ENCODE measurements at regions not wholly inside any gene's neighbourhood (a gene's known extent, or its start where the extent isn't known, plus 50 kb on each side); places are given as distances from the start of the nearest gene placed in this dataset.

DNA sequence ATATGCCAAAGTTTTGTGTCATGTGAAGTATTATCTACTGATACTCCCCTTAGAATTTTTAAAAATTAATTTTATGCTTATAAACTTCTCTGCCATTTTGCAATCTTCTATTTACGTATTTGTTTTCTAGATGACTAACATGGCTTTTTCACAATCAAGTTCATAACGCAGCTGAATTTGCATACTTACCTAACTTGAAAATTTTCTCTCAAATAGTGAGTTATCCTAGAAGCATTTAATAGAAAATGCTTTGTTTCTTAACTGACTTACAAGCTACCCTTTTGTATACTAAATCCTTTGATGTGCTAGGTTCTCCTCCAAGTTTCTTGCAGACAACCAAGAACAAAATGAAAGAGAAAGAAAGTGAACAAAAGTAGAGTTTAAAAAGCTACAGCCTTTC lies 683.5 kb downstream of the LIG4 start:
- H3K4me3 ChIP-seq: no peak overlapping the region
- TF ChIP-seq, protein P1, sequence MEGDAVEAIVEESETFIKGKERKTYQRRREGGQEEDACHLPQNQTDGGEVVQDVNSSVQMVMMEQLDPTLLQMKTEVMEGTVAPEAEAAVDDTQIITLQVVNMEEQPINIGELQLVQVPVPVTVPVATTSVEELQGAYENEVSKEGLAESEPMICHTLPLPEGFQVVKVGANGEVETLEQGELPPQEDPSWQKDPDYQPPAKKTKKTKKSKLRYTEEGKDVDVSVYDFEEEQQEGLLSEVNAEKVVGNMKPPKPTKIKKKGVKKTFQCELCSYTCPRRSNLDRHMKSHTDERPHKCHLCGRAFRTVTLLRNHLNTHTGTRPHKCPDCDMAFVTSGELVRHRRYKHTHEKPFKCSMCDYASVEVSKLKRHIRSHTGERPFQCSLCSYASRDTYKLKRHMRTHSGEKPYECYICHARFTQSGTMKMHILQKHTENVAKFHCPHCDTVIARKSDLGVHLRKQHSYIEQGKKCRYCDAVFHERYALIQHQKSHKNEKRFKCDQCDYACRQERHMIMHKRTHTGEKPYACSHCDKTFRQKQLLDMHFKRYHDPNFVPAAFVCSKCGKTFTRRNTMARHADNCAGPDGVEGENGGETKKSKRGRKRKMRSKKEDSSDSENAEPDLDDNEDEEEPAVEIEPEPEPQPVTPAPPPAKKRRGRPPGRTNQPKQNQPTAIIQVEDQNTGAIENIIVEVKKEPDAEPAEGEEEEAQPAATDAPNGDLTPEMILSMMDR (IDR thresholded peaks at IDR 0.05): no peak
- H3K4me1 ChIP-seq (ENCODE audit: control insufficient read depth in 1 of 2, low read depth in 2 of 2): no peaks in the 10 kb centered on the region
- ATAC-seq (ENCODE audit: insufficient number of reproducible peaks, low FRiP score, low read depth) (no peak), DNase-seq (ENCODE audit: low spot score) (no peak)
- no peak overlapping the region for H3K27ac ChIP-seq
- H3K9me3 ChIP-seq: no peaks in the 10 kb centered on the region
- no peaks in the 10 kb centered on the region for H3K36me3 ChIP-seq
- no peaks in the 10 kb centered on the region for H3K27me3 ChIP-seq (replicated peaks; ENCODE audit: insufficient read depth)

DNA sequence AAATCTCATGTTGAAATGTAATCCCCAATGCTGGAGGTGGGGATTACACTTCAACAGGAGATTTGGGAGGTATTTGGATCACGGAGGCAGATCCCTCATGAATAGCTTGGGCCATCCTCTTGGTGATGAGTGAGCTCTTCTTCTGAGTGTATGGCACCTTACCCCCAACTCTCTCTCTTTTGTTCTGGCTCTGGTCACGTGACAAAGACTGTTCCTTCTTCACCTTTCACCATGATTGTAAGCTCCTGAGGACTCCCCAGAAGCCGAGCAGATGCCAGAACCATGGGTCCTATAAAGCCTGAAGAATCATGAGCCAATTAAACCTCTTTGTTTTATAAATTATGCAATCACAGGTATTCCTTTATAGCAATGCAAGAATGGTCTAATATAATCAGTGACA lies 684.2 kb downstream of the LIG4 start:
- ATAC-seq (ENCODE audit: insufficient number of reproducible peaks, low FRiP score, low read depth) (no peak), DNase-seq (ENCODE audit: low spot score) (no peak)
- H3K27me3 ChIP-seq (replicated peaks; ENCODE audit: insufficient read depth): no peaks in the 10 kb centered on the region
- no peaks in the 10 kb centered on the region for H3K36me3 ChIP-seq
- no peak overlapping the region for H3K27ac ChIP-seq
- TF ChIP-seq, protein P1 (IDR thresholded peaks at IDR 0.05): no peak
- no peaks in the 10 kb centered on the region for H3K9me3 ChIP-seq
- H3K4me1 ChIP-seq (ENCODE audit: control insufficient read depth in 1 of 2, low read depth in 2 of 2): no peaks in the 10 kb centered on the region
- H3K4me3 ChIP-seq: no peak overlapping the region

DNA sequence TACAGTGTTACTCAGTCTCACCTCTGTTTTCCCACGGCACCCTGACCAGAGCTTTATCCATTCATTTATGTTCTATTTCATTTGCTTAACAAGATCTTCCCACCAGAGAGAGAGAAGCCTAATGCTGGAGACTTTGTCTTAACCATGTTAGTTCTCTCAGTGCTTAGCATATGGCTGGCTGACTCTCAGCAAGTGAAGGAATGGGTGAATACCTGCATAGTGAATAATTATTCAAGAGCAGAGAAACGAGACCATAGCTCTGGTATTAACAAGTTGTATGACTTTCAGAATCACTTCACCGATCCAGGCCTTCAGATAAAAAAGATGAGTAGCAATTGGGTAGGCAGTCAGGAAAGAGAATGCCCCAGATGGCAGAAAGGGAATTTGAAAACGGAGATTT lies 686.3 kb downstream of the LIG4 start:
- H3K4me3 ChIP-seq: no peak overlapping the region
- no peaks in the 10 kb centered on the region for H3K27me3 ChIP-seq (replicated peaks; ENCODE audit: insufficient read depth)
- H3K36me3 ChIP-seq: no peaks in the 10 kb centered on the region
- no peaks in the 10 kb centered on the region for H3K9me3 ChIP-seq
- ATAC-seq (ENCODE audit: insufficient number of reproducible peaks, low FRiP score, low read depth) (no peak), DNase-seq (ENCODE audit: low spot score) (no peak)
- TF ChIP-seq, protein P1 (IDR thresholded peaks at IDR 0.05): no peak
- H3K4me1 ChIP-seq (ENCODE audit: control insufficient read depth in 1 of 2, low read depth in 2 of 2): no peaks in the 10 kb centered on the region
- H3K27ac ChIP-seq: no peak overlapping the region

DNA sequence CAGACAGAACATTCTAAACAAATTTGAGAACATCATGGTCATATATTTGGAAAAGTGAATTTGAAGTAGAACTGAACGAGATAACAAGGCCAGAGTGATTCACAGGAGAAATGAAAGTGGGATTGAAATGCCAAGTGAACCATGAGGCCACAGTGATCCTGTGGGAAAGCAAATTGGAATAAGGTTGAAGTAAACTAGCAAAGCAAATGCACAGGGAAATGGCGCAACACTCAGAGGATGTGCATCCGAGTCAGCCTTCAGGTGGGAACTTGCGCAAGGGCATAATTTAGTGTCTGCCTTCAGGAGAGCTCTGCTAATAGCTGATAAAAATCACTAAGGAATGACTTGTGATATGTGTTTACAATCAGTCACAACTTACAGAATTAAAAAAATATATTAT lies 696.6 kb downstream of the LIG4 start:
- H3K36me3 ChIP-seq: no peaks in the 10 kb centered on the region
- H3K27me3 ChIP-seq (replicated peaks; ENCODE audit: insufficient read depth): no peaks in the 10 kb centered on the region
- H3K4me1 ChIP-seq (ENCODE audit: control insufficient read depth in 1 of 2, low read depth in 2 of 2): no peaks in the 10 kb centered on the region
- no peak for ATAC-seq (ENCODE audit: insufficient number of reproducible peaks, low FRiP score, low read depth)
- no peaks in the 10 kb centered on the region for H3K9me3 ChIP-seq
- TF ChIP-seq, protein P1 (IDR thresholded peaks at IDR 0.05): no peak
- no peak for DNase-seq (ENCODE audit: low spot score)
- no peak overlapping the region for H3K27ac ChIP-seq
- no peak overlapping the region for H3K4me3 ChIP-seq

DNA sequence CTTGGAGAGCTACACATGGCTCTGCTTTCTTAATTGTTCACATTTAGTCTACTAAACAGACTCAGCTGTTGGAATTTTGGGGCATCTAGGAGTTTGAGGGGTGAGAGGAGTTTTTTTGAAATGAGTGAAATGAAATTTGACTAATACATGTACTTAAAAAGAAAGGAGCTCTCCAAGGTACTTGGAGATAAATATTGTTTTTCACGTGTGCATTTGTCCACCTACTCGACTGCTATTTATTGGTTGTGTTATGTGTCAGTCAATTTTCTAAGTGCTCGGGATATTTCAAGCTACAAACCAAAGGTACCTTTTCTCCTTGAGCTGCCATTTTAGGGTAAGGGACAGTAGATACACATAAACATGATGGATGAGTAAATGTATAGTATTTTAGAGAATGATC lies 697.0 kb downstream of the LIG4 start:
- H3K27ac ChIP-seq: no peak overlapping the region
- no peaks in the 10 kb centered on the region for H3K9me3 ChIP-seq
- H3K27me3 ChIP-seq (replicated peaks; ENCODE audit: insufficient read depth): no peaks in the 10 kb centered on the region
- H3K4me3 ChIP-seq: no peak overlapping the region
- ATAC-seq (ENCODE audit: insufficient number of reproducible peaks, low FRiP score, low read depth) (no peak), DNase-seq (ENCODE audit: low spot score) (no peak)
- no peaks in the 10 kb centered on the region for H3K4me1 ChIP-seq (ENCODE audit: control insufficient read depth in 1 of 2, low read depth in 2 of 2)
- TF ChIP-seq, protein P1 (IDR thresholded peaks at IDR 0.05): no peak
- H3K36me3 ChIP-seq: no peaks in the 10 kb centered on the region
